RPMI7951 (cell line): ENCODE measurements at regions not wholly inside any gene's neighbourhood (a gene's known extent, or its start where the extent isn't known, plus 50 kb on each side); places are given as distances from the start of the nearest gene placed in this dataset.
"Not testable (repeated sequence)": the region's sequence is repeated elsewhere in the genome, so short reads cannot be mapped to it uniquely, and the experiment has no call there.

Experiments used
- DNase-seq: peaks from one replicate; pipeline ENCODE4 v3.0.0-alpha.2; 2012; ENCODE audit warnings: low read depth

GRCh38 chr4:188282471-188283232 lies 143.4 kb downstream of the TRIML1 start:
- DNase-seq: no peak

DNA sequence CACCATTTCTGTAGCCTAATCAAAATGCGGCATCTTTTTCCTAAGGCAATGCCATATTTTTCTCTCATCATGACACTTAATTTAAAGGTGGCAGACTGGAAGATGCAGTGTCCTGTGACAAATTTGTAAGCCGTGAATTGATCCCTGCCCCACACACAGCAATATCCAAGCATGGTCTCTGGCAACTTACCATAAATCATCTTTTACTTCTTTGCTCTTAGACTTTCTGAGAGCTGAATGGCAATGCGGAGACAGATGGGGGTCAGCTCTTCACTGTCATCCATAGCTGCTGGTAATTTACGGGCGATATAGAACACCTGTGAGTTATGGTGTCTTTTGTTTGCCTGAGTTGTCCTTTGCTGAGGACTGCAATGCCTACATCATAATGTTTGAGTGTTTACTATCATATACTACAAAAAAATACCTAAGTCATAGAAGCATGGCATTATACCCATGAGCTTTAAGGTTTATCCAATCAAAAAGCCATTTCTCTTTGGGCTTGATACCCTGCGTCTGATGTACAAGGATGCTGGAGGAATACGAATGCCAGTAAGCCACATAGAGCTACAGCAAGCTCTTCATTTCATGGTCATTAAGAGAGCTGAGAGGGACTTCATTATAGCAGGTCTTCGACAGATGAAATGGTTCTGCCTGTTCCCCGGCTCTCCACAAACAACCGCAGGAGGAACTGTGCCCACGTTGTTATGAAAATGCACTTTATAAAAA lies 148.1 kb downstream of the TRIML1 start:
- no peak for DNase-seq

GRCh38 chr4:188289531-188290125 lies 150.4 kb downstream of the TRIML1 start:
- DNase-seq: no peak

DNA sequence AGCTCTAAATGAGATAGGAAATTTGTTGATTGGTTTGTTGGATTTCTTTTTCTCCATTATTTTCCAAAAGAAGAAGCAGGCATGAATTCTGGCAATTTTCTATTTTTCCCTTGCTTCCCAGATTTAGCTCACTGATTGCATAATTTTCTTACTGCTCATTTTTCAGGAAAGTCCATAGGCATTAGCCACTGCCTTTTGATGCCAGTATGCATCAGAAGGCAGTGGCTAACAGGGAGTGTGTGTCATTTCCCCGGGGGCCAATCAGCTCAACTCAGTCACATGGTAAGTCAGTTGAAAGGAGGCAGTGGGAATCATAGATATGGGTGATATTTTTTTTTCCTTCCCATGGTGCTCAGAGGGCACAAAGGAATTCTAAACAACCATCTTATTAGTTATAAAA lies 156.7 kb downstream of the TRIML1 start:
- DNase-seq: no peak

DNA sequence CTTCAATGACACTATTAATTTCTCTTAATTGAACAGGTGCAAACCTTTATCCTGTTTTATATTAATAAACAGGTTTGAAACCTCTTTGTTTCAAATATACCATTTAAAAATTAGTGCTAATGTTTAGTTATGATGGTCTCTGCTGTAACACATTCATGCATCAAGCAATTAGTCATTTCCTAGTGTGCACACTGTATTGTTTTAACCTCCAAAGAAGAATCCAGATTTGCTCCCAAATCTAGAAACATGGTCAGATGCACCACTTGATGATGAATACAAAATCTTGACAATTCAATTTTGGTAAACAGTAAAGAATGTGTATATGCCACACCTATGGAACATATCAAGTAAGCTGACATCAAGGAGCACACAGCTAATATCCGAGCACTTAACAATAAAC lies 157.1 kb downstream of the TRIML1 start:
- DNase-seq: no peak

GRCh38 chr4:188297873-188298272 lies 158.6 kb downstream of the TRIML1 start:
- peak; percentile 9 for DNase-seq

GRCh38 chr4:188299161-188299560 lies 159.9 kb downstream of the TRIML1 start:
- DNase-seq: no peak

DNA sequence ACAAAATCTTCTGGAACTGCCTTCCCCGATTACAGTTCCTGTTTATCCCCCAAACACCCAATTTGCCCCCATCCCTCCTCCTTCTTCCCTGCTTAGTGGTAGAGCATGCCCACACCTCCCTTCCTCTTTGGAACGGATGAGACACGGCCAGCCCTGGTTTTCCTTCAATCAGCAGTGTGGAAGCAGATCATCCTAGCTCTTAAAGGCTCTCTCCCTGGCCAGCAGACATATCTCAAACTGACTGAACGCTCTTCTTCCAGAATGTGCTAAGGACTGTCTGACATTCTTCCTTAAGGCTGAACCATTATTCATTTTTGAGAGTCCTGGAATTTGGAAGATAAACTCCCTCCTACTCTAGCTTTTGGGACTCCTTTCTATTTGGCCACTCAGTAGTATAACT lies 161.1 kb downstream of the TRIML1 start:
- no peak for DNase-seq

- no peak for DNase-seq
These were observed 166.4 kb downstream of the TRIML1 start for GRCh38 chr4:188305690-188306089.

DNA sequence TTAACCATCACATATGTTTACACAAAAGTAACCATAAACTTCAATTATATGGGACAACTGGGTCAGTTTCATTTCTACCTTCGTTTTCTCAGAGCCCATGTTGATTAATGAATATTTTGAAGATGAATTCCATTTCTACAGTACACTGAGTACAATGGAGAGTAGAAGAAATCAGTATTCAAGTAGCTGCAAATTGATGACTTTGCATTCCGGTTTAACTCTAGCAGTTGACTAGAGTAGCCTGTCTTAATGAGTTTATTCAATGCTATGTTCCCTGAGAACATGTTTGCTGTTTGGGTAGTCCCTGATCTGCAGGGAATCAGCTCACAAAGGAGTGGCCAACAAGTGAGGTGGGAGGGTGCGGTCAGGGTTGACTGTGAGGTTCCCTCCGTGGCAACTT lies 168.3 kb downstream of the TRIML1 start:
- no peak for DNase-seq

DNA sequence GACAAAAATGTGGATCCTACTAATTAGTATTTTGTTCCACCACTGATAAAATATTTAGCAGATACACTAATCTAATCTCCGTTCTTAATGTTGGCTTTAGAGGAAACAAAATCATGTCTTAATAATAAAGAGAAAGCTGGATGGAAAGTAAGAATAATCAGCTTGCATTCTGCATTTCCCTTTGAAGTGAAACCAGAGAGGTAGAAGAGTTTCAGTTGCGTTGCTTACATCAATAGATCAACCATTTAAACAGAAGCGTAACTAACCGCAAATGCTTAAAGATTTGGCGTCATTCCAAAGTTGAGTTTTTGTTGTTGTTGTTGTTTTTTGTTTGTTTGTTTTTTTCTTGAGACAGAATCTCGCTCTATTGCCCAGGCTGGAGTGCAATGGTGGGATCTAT lies 168.9 kb downstream of the TRIML1 start:
- no peak for DNase-seq

DNA sequence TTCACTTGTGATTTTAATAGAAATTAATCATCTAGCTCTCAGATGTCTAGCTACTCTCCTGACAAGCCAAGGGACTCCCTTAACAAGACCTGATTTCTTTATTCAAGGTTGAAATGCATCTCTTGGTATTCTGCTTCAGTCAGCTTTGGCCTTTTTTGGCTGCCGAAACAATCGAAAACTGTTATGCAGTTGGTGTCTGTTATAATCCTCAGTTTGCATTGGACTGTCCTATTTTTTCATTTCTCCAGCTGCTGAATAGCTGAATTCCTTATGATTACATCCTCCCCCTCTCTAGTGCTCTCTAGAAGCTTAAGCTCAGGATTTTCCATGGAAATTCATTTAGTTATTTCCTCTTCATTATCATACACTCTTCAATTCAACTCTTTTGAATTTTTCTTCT lies 177.2 kb downstream of the TRIML1 start:
- no peak for DNase-seq

DNA sequence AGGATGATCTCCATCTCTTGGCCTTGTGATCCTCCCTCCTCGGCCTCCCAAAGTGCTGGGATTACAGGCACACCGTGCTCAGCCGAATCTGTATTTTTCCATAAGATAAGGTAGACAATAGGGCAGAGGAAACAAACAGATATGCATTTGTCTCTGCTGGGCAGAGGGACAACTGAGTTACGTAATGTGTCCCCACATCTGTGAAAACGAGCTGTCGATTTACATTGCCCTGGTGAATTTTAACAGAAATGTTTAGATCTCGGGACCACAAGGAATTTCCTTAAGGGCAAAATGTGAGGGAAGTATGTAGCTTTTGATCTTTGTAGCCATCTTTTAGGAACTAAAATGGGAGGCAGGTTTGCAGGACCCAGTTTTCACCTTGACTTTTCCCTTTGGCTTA lies 189.7 kb downstream of the TRIML1 start:
- DNase-seq: no peak

- no peak for DNase-seq
These were observed 190.3 kb downstream of the TRIML1 start for GRCh38 chr4:188329521-188329920.

GRCh38 chr4:188332265-188332664 lies 193.0 kb downstream of the TRIML1 start:
- DNase-seq: no peak

- no peak for DNase-seq
These were observed 197.7 kb downstream of the TRIML1 start for GRCh38 chr4:188336891-188337290.

DNA sequence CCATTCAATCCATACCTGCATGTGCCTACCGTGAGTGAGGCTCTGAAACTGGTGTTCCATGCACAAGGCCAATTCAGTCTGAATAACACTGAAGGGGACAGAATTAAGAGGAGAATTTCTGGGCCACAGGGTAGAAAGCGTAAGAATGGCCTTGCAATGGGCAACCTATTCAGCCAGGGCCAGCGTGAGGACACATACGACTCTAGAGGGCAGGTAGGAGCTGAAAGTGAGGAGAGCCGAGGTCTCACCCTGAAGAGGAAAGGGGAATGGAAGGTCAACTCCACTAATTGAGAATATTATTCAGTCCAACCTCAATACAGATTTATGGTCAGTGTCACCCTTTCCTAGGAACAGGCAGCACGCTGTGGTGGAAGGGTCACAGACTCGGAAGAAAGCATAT lies 202.2 kb downstream of the TRIML1 start:
- no peak for DNase-seq

DNA sequence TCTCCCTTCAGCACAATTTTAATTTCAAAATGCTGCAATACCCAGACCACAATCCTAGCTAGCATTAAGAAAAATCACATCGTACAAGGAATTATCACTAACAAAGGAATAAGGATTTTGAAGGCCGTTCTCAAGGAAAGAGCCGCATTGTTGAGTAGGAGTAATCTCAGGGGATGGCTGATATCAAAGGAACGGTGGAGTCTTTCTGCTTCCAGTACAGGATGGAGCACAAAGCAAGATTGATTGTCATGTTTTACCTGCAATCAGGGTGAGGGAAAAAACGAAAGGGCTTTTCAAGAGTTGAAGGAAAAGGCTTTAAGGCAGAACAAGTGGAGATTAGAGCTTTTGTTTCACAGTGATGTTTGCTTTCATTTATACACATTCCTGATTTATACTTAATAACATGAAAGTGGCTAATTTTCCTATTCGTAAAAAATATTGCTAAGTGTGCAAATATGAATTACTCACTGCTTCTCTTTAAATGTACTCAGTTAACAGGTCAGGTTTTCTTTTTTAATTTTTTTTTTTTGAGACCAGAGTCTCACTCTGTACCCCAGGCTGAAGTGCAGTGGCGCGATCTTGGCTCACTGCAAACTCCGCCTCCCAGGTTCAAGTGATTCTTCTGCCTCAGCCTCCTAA lies 207.0 kb downstream of the TRIML1 start:
- no peak for DNase-seq

DNA sequence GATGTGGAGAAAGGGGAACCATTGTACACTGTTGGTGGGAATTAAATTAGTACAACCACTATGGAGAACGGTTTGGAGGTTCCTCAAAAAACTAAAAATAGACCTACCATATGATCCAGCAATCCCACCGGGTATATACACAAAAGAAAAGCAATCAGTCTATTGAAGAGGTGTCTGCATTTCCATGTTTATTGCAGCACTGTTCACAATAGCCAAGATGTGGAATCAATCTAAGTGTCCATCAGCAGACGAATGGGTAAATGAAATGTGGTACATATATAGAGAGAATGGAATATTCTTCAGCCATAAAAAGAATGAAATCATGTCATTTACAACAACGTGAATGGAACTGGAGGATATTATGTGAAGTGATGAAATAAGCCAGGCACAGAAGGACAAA lies 208.1 kb downstream of the TRIML1 start:
- no peak for DNase-seq

DNA sequence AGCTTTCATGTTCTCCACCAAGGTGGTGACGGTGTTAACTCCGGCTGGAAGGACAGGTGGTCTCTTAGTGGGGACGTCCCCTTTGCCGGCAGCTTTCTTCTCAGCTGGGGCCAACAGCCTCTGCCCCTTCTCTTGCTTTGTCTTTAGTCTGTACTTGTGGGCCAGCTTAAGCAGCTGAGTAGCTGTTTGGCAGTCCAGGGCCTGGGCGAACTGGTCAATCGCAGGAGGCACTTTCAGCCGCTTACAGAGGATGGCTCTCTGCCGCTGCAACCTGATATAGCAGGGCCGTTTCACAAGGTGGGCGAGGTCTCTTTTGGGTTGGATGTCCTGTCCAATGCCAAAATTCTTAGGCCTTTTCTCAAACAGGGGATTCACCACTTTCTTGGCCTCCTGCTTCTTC lies 210.3 kb downstream of the TRIML1 start:
- not testable (repeated sequence) for DNase-seq

DNA sequence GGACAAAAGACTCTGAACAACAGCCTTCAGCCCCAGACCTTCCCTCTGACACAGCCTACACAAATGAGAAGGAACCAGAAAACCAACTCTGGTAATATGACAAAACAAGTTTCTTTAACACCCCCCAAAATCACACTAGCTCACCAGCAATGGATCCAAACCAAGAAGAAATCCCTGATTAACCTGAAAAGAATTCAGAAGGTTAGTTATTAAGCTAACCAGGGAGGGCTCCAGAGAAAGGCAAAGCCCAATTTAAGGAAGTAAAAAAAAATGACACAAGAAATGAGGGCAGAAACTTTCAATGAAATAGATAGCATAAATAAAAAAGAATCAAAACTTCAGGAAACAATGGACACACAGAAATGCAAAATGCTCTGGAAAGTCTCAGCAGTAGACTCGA lies 224.0 kb downstream of the TRIML1 start:
- DNase-seq: no peak

DNA sequence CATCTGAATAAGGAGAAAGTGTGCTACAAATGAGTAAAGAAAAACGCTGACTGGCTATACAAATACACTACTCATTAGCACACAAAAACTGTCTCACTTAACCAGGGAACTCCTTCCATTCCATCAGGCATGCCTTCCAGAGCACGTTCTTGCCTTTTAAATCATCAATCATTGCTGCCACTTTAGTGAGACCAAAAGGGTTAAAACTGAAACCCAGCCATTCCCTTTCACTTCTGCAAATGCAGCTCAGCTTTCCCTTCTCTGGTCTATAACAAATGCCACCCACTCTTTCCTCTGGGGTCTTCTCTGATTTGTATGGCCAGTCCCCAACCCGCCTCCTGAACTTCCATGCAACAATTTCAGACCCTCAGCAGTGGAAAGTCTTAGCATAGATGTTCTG lies 231.5 kb downstream of the TRIML1 start:
- no peak for DNase-seq

DNA sequence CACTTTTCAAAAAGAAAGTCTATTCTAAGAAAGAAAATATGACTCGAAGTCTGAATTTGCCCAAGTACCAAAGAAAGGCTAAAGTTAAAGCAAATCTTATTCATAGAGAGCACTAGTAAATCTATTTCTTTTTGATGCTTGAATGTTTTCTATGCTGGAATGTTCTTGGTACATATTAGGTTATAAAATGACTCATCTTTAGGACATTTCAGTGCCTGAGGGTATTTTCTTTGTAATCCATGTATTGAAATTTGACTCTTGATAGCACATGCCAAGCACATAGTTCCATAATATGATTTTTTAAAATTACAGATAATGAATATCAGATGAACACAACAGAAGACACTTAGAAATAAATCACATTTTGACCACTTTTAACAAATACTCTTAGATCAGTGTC lies 232.8 kb downstream of the TRIML1 start:
- DNase-seq: peak; percentile 52
